ENCODE measurements at regions not wholly inside any gene's neighbourhood (a gene's known extent, or its start where the extent isn't known, plus 50 kb on each side); places are given as distances from the start of the nearest gene placed in this dataset.

- H3K36me3 ChIP-seq (ENCODE audit: control insufficient read depth in 2 of 4, insufficient read depth in 4 of 4, low read length in 3 of 4), result no peaks in the 10 kb centered on the region
- no peak overlapping the region for H4K5ac ChIP-seq (ENCODE audit: insufficient read length, low read depth, low read length)
- H3K9me3 ChIP-seq (ENCODE audit: insufficient read depth in 2 of 2, low read depth in 1 of 2, low read length in 1 of 2), result no peaks in the 10 kb centered on the region
- H2BK20ac ChIP-seq (ENCODE audit: low read length), result peak overlapping the region; percentile 23
- no peak overlapping the region for H3K18ac ChIP-seq (ENCODE audit: extremely low read depth, low read length)
- H3K4me3 ChIP-seq (ENCODE audit: extremely low read depth in 1 of 4, insufficient read depth in 2 of 4, low read depth in 3 of 4, low read length in 4 of 4), result no peak overlapping the region
- H2BK12ac ChIP-seq (ENCODE audit: low read depth, low read length), result peak overlapping the region; percentile 45; the same call in 1 of the 2 replicates
- H3K79me2 ChIP-seq (ENCODE audit: control insufficient read depth in 1 of 2, insufficient read depth in 2 of 2, low read length in 2 of 2), result no peaks in the 10 kb centered on the region
- H2AK5ac ChIP-seq (ENCODE audit: low read depth, low read length), result no peak overlapping the region
- H3K27ac ChIP-seq (ENCODE audit: low read depth, low read length), result no peak overlapping the region
- ChIA-PET POLR2A (ENCODE audit: partially characterized antibody) (no interaction called here), CTCF (ENCODE audit: partially characterized antibody) (interaction anchor here (0.6 to 8.1 kb wide), 15 partner anchors 8 to 243 kb away, joined by 3 to 86 read pairs (median 4); no protein-coding TSS in a partner anchor)
- no peaks in the 10 kb centered on the region for H4K20me1 ChIP-seq (replicated peaks in 1 of 2; ENCODE audit: control insufficient read depth in 1 of 2, insufficient read depth in 2 of 2, low read length in 2 of 2)
- H2AFZ ChIP-seq (ENCODE audit: low read length), result peak overlapping the region; percentile 55
- peaks cover 2 to 10% (median 6%) of the 10 kb centered on the region in 4 experiments; a peak in 6 of 7 replicates for H3K4me1 ChIP-seq (replicated peaks in 1 of 4; ENCODE audit: control insufficient read depth in 3 of 4, insufficient read depth in 4 of 4, low read length in 3 of 4)
- H3K23me2 ChIP-seq (ENCODE audit: low read depth, low read length), result no peaks in the 10 kb centered on the region; the same call in 1 of the 2 replicates
- no peak overlapping the region for H3K14ac ChIP-seq (ENCODE audit: insufficient read length)
- H4K91ac ChIP-seq (replicated peaks; ENCODE audit: insufficient read length, low read length), result no peak overlapping the region
- H4K8ac ChIP-seq (ENCODE audit: extremely low read depth, insufficient read depth, low read length), result no peak overlapping the region
- peaks cover 0 to 1% (median 0%) of the 10 kb centered on the region in 4 experiments; a peak in 1 of 7 replicates for H3K27me3 ChIP-seq (replicated peaks in 1 of 4; ENCODE audit: control insufficient read depth in 3 of 4, extremely low read depth in 1 of 4, insufficient read depth in 3 of 4, low read length in 3 of 4)
- no peak overlapping the region for H2BK5ac ChIP-seq (ENCODE audit: low read depth, low read length)
- H2BK15ac ChIP-seq (ENCODE audit: low read length), result no peak overlapping the region
- no peaks in the 10 kb centered on the region for H3K79me1 ChIP-seq (ENCODE audit: low read depth, low read length)
- TF ChIP-seq EP300 (IDR thresholded peaks at IDR 0.05; ENCODE audit: borderline replicate concordance in 1 of 2, low read depth in 2 of 2, low read length in 2 of 2), result no peak
- TF ChIP-seq SP4 (IDR thresholded peaks at IDR 0.05; ENCODE audit: low read length), result no peak
- DNase-seq (ENCODE audit: low read depth in 1 of 2, low spot score in 2 of 2), result no peak
- no peak overlapping the region for H3K4ac ChIP-seq (replicated peaks; ENCODE audit: insufficient read length, low read depth, low read length)
- no peak overlapping the region for H3K56ac ChIP-seq (replicated peaks; ENCODE audit: insufficient read length, low read depth, low read length)
- WGBS, 2 experiments (ENCODE audit: extremely low coverage in 1 of 2, insufficient coverage in 1 of 2, insufficient read length in 1 of 2, insufficient replicate concordance in 2 of 2, low coverage in 1 of 2, low lambda C conversion rate in 2 of 2, missing lambda C conversion rate in 1 of 2), result 74% methylated on average over 4 of the region's 4 CpGs; no CpG with 5 or more reads in 1 of the 2 experiments
- no peak overlapping the region for H3K4me2 ChIP-seq (ENCODE audit: insufficient read depth in 1 of 2, low read depth in 2 of 2, low read length in 2 of 2)
- FAIRE-seq, result no peak
- no peak overlapping the region for H3K9ac ChIP-seq (replicated peaks in 1 of 4; ENCODE audit: extremely low read depth in 1 of 4, low read depth in 3 of 4, low read length in 3 of 4)
- no peak overlapping the region for H3K23ac ChIP-seq (ENCODE audit: insufficient read length)
- H2BK120ac ChIP-seq (replicated peaks; ENCODE audit: low read depth, low read length), result no peak overlapping the region
These were observed 72.1 kb upstream of the BMAL1 start for GRCh38 chr11:13205486-13205885.
